ENCODE measurements at regions not wholly inside any gene's neighbourhood (a gene's known extent, or its start where the extent isn't known, plus 50 kb on each side); places are given as distances from the start of the nearest gene placed in this dataset.

DNA sequence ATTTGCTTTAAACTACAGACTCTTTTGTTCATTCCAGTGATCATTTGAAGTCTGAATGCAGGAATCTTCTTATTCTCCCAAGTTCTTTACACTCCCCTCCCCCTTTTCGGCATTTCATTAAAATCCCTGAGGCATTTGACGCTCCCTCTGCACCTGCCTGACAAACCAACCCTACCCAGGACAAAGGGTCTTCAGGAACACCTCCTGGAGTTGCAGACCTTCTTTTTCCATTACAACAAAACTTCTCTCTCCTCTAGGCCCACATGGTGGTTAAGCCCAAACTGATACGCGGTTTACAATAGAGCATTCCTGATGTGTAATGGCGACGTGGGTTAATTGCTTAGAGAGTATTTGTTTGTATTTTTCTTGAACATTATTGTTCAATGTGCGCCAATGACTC lies 367.4 kb downstream of the FBXO15 start:
- Histone ChIP-seq H4K20me1 (ENCODE audit: insufficient read depth) (no peaks in the 10 kb centered on the region), H3K27ac (ENCODE audit: low read depth, low read length) (no peak overlapping the region), H3K4me3 (replicated peaks in 1 of 2; ENCODE audit: low read depth in 1 of 2, low read length in 2 of 2) (no peak overlapping the region), H3K4me2 (ENCODE audit: low read length) (no peak overlapping the region), H3K79me2 (ENCODE audit: insufficient read depth, low read length) (no peaks in the 10 kb centered on the region), H3K9me3 (ENCODE audit: control insufficient read depth in 1 of 2, insufficient read depth in 1 of 2, low read depth in 1 of 2, low read length in 2 of 2) (peaks cover 4 to 14% of the 10 kb centered on the region in 2 experiments; a peak in 2 of 4 replicates), H3K27me3 (ENCODE audit: insufficient read depth, low read length) (no peaks in the 10 kb centered on the region), H2AFZ (ENCODE audit: low read depth, low read length, poor library complexity, severe bottlenecking) (no peak overlapping the region), H3K9me2 (ENCODE audit: insufficient read depth) (no peaks in the 10 kb centered on the region), H3K4me1 (ENCODE audit: control insufficient read depth in 1 of 2, insufficient read depth in 2 of 2, low read length in 2 of 2) (no peaks in the 10 kb centered on the region), H3K9ac (ENCODE audit: low read length) (no peak overlapping the region), H3K36me3 (ENCODE audit: control insufficient read depth in 1 of 2, insufficient read depth in 2 of 2, low read length in 2 of 2) (no peaks in the 10 kb centered on the region; a peak in 1 of 4 replicates)
- no TSS peak for BruUV-seq (replicated peaks)
- ChIA-PET CTCF (no interaction called here), RAD21 (ENCODE audit: low non-redundant PET in 1 of 2, low total read pairs in 2 of 2, uncharacterized antibody in 2 of 2, unreplicated experiment in 2 of 2) (no interaction called here), POLR2A (no interaction called here)
- intact Hi-C loops (cut with micrococcal nuclease): no loop called here
- no peak for DNase-seq (ENCODE audit: low read depth, low spot score)
- ATAC-seq: no peak
- TF ChIP-seq, protein P1, sequence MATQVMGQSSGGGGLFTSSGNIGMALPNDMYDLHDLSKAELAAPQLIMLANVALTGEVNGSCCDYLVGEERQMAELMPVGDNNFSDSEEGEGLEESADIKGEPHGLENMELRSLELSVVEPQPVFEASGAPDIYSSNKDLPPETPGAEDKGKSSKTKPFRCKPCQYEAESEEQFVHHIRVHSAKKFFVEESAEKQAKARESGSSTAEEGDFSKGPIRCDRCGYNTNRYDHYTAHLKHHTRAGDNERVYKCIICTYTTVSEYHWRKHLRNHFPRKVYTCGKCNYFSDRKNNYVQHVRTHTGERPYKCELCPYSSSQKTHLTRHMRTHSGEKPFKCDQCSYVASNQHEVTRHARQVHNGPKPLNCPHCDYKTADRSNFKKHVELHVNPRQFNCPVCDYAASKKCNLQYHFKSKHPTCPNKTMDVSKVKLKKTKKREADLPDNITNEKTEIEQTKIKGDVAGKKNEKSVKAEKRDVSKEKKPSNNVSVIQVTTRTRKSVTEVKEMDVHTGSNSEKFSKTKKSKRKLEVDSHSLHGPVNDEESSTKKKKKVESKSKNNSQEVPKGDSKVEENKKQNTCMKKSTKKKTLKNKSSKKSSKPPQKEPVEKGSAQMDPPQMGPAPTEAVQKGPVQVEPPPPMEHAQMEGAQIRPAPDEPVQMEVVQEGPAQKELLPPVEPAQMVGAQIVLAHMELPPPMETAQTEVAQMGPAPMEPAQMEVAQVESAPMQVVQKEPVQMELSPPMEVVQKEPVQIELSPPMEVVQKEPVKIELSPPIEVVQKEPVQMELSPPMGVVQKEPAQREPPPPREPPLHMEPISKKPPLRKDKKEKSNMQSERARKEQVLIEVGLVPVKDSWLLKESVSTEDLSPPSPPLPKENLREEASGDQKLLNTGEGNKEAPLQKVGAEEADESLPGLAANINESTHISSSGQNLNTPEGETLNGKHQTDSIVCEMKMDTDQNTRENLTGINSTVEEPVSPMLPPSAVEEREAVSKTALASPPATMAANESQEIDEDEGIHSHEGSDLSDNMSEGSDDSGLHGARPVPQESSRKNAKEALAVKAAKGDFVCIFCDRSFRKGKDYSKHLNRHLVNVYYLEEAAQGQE (IDR thresholded peaks at IDR 0.05; ENCODE audit: low read depth): no peak
- TF ChIP-seq POLR2AphosphoS5 (IDR thresholded peaks at IDR 0.05; ENCODE audit: low read depth, low read length) (no peak), POLR2A (IDR thresholded peaks at IDR 0.05; ENCODE audit: borderline replicate concordance, extremely low read depth, insufficient read depth, insufficient read length) (no peak), ZFX (IDR thresholded peaks at IDR 0.05) (no peak), ELF1 (IDR thresholded peaks at IDR 0.05; ENCODE audit: borderline replicate concordance, low read depth) (no peak), EGR1 (IDR thresholded peaks at IDR 0.05; ENCODE audit: low read depth) (no peak), YY1 (IDR thresholded peaks at IDR 0.05; ENCODE audit: extremely low read depth, insufficient replicate concordance, low read depth, low read length) (no peak), JUND (IDR thresholded peaks at IDR 0.05) (no peak), FOSL1 (IDR thresholded peaks at IDR 0.05; ENCODE audit: low read depth) (no peak), SIN3A (IDR thresholded peaks at IDR 0.05; ENCODE audit: low read depth) (no peak), ZNF274 (IDR thresholded peaks at IDR 0.05; ENCODE audit: low read depth, low read length) (no peak), CEBPB (IDR thresholded peaks at IDR 0.05; ENCODE audit: low read depth) (no peak), EZH2phosphoT487 (IDR thresholded peaks at IDR 0.05; ENCODE audit: borderline replicate concordance) (no peak)
- TF ChIP-seq, protein P2, sequence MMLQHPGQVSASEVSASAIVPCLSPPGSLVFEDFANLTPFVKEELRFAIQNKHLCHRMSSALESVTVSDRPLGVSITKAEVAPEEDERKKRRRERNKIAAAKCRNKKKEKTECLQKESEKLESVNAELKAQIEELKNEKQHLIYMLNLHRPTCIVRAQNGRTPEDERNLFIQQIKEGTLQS (IDR thresholded peaks at IDR 0.05): no peak
- TF ChIP-seq, protein P3, sequence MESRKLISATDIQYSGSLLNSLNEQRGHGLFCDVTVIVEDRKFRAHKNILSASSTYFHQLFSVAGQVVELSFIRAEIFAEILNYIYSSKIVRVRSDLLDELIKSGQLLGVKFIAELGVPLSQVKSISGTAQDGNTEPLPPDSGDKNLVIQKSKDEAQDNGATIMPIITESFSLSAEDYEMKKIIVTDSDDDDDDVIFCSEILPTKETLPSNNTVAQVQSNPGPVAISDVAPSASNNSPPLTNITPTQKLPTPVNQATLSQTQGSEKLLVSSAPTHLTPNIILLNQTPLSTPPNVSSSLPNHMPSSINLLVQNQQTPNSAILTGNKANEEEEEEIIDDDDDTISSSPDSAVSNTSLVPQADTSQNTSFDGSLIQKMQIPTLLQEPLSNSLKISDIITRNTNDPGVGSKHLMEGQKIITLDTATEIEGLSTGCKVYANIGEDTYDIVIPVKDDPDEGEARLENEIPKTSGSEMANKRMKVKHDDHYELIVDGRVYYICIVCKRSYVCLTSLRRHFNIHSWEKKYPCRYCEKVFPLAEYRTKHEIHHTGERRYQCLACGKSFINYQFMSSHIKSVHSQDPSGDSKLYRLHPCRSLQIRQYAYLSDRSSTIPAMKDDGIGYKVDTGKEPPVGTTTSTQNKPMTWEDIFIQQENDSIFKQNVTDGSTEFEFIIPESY (IDR thresholded peaks at IDR 0.05; ENCODE audit: extremely low read depth, insufficient replicate concordance, low read length): no peak
- TF ChIP-seq, protein P4, sequence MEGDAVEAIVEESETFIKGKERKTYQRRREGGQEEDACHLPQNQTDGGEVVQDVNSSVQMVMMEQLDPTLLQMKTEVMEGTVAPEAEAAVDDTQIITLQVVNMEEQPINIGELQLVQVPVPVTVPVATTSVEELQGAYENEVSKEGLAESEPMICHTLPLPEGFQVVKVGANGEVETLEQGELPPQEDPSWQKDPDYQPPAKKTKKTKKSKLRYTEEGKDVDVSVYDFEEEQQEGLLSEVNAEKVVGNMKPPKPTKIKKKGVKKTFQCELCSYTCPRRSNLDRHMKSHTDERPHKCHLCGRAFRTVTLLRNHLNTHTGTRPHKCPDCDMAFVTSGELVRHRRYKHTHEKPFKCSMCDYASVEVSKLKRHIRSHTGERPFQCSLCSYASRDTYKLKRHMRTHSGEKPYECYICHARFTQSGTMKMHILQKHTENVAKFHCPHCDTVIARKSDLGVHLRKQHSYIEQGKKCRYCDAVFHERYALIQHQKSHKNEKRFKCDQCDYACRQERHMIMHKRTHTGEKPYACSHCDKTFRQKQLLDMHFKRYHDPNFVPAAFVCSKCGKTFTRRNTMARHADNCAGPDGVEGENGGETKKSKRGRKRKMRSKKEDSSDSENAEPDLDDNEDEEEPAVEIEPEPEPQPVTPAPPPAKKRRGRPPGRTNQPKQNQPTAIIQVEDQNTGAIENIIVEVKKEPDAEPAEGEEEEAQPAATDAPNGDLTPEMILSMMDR (IDR thresholded peaks at IDR 0.05 in 2 of 3, conservative IDR thresholded peaks at IDR 0.05 in 1 of 3; ENCODE audit: borderline replicate concordance in 1 of 3, insufficient read depth in 1 of 3, low read depth in 2 of 3, low read length in 2 of 3): no peak
- TF ChIP-seq, protein P5, sequence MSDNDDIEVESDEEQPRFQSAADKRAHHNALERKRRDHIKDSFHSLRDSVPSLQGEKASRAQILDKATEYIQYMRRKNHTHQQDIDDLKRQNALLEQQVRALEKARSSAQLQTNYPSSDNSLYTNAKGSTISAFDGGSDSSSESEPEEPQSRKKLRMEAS (IDR thresholded peaks at IDR 0.05): no peak
